Erythroblast (primary cell): ENCODE measurements at regions not wholly inside any gene's neighbourhood (a gene's known extent, or its start where the extent isn't known, plus 50 kb on each side); places are given as distances from the start of the nearest gene placed in this dataset.

Source experiments
- DNase-seq, 2 experiments: peaks; one replicate each; lab custom pipeline; 2025; lab: John Stamatoyannopoulos, UW
- GATA1 ChIP-seq: IDR thresholded peaks from 2 replicates; pipeline ENCODE4 v1.6.1; 2011; ENCODE audit warnings: low read depth, mild to moderate bottlenecking, control low read depth, low read length, moderate library complexity
- POLR2A ChIP-seq: IDR thresholded peaks from 2 replicates; pipeline ENCODE4 v1.6.1; 2011; ENCODE audit warnings: mild to moderate bottlenecking, low read length

DNA sequence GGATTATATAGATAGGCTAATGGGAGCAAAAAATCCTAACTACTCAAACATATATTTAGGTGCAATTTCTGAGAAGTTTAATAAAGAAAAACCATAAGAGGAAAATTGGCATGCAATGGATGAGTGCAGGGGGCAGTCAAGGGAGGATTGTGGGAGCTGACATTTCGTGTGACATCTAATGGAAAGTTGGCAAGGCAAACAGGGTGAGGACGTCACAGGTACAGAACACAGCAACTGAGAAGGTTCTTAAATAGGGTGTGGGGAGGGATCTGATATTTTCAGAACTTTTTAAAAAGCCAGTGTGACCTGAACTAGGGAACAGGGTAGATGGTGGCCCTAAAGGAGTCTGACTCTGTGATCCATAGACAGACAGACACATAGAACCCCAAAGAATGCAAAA, 194.9 kb upstream of the GLI3 start:
- no peak for DNase-seq
- TF ChIP-seq POLR2A, result no peak
- TF ChIP-seq GATA1, result no peak

DNA sequence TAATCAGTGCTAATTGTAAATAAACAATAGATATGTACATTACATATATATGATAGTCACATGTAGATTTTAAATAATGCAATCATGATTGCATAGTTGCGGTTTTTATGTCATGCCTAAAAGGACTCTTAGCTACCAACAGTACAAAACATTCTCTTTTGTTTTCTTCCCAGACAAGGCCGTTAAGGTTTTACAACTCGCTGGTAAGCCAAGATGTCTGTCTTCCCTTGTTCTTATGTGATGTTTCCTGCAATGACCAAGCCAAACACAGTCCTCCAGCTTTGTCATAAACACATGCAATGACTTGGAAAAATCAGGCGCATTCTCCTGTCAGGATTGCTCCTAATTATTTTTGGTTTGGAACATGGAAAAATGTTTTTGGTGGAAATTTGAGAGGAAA, 192.3 kb upstream of the GLI3 start:
- TF ChIP-seq GATA1 (no peak), POLR2A (no peak)
- no peak for DNase-seq

DNA sequence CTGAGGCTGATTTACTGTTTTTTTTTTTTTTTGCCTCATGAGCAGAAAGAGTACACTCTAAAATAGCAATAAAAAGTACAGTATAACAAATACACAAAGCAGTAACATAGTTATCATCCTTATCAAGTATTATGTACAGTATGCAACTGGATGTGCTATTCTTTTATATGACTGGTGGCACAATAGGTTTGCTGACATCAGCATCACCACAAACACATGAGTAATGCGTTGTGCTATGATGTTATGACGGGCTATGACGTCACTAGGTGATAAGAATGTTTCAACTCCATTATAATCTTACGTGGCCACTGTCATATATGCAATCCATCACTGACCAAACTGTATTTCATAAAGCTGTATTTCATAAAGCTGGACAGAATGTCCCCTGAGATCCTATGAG, 189.2 kb upstream of the GLI3 start:
- DNase-seq, result no peak
- TF ChIP-seq GATA1 (no peak), POLR2A (no peak)

DNA sequence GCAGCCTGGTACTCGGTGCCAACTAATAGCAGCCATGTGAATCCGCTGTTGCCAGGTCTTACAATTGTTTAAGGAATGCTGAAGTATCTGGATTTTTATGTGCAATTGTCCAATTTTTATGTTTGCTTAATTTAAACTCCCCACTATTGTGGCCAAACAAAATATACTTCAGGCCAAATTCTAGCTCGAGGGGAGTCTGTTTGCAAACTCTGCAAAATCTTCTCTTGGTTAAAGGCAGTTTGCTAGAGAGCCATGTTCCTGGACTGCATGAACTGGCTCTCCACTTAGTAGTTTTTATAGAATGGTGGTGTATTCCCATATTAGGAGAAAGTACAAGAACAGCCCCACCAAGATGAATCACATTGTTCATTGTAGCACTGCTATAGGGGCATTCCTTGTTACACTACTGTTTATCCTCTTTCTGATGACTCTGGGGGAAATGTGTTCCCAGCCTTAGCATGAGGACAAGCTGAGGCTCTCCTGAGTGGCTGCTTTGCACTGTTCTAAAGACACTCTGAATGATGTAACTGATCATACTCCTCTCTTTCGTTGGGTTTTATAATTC, 178.0 kb upstream of the GLI3 start:
- no peak for TF ChIP-seq GATA1

DNA sequence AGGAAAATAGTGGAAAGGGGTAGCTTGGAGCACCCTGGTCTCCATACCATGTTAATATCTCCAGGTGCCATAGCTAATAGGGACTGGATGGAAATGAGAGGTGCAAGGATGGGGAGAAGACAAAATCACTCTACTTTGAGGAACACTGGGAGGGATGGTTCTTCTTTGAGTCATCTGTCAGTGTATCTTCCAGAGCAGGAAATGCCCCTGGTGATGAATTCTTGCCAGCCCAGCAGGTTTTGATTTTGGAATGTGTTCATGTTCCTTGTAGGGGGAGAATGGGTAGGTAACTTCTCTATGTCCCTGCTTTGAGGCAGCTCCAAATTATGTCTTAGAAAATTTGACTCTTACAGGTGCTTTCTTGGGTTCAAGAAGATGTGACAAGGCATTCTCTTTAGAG, 177.0 kb upstream of the GLI3 start:
- no peak for TF ChIP-seq POLR2A
- DNase-seq, result no peak

More for the DNA sequence above, 178.0 kb upstream of the GLI3 start:
- no peak for DNase-seq

DNA sequence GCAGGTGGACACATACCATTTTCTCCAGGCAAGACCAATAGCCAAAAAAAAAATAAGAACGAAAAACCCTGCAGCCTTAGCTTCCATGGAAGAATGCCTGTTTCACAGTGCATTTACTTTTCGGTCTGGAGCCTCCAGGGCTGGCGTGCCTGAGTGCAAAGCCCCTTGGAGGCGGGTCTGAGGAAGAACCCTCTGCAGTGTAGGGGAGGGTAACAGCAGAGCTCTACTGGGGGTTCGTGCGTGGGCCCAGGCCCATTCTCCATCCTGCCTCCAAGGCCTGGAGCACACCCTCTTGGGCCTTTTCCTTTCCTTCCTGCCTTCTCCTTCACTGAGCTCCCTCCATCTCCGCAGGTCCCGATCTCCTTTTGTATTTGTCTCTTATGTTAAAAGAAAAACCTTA, 172.3 kb upstream of the GLI3 start:
- no peak for DNase-seq
- no peak for TF ChIP-seq GATA1
- no peak for TF ChIP-seq POLR2A

DNA sequence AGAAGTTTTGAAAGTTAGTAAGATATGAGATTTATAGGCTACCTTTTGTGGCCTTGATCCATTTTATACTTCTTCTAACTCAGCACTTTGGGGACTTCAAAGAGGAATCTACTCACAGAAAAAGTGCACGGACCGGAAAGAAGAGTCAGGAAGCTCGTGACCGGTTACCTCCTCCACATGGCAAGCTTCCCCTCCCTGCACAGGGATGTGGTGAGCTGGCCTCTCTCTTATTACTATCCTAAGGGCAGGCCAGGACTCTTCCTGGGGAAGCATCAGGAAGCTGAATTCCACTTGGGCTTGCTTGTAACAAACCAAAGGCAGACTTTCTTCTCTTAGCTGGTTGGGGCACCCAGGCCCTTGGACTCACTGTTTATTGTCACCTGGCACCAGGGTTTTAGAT, 170.8 kb upstream of the GLI3 start:
- TF ChIP-seq POLR2A (no peak), GATA1 (no peak)
- no peak for DNase-seq

DNA sequence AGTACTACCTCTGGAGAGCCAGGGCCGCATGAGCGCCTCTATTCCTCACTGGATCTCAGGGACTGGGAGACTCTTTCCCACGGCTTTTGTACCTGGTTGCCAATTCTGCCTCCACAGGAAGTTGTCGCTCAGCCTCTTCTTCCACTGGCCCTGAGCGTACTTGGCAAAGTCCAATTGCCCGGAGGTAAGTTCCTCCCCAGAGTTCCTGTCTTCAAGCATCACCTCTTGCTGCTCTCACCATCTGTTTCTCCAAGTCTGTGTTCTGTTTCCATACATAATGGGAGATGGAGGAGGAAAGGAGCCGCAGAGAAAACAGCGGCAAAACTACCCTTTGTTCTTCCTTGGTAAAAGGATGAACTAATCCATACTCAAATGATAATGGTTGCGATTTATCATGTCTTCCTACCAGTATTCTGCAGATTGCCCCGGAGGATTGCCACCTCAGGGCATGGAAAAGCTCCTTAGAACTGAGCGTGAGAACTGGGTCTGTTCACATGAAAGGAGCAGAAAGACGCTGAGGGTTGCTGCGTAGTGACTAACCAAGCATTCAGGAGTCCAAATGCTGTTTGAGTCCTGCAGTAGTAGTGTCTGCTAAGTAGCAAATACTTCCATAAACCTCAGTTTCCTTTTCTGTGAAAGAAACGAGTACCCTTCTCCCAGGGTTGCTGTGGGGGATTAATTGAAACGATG, 170.2 kb upstream of the GLI3 start:
- no peak for DNase-seq
- TF ChIP-seq GATA1, result no peak
- no peak for TF ChIP-seq POLR2A

DNA sequence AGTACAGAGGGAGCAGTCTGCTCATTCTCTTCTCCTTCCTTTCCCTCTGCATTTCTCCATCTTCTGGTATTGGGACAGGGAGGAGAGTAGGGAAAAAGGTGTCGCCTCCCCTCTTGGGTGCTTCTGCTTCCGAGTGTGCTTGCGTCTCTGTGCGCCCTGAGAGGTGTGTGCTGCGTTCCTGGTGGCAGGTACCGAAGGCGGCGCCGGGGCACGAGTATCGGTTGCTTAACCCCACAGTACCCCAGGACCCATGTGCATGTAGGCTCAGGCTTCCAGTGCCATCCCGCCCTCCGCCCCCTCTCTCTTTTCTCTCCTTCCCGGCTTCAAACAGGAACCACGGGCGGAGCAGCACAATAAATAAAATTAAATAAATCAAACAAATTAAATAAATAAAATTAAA, 169.3 kb upstream of the GLI3 start:
- DNase-seq, result no peak
- no peak for TF ChIP-seq GATA1
- TF ChIP-seq POLR2A, result no peak

DNA sequence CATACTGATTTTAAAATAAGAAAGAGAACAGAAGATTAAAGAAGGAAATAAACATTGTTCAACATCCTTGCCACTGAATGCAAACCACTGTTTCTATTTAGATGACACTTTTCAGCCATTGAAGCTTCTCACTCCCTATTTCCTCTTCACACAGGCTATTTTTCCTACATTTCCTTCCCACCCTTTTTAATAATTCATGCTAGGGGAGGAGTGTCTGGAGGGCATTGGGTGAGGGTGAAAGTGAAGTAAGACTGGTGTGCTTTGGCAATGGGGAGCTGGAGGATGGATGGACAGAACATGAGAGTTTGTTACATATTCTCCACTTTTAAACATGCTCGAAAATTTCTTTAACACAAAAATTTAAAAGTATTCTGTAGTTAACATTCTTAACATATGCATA, 168.8 kb upstream of the GLI3 start:
- TF ChIP-seq GATA1, result no peak
- no peak for TF ChIP-seq POLR2A
- DNase-seq, result no peak

DNA sequence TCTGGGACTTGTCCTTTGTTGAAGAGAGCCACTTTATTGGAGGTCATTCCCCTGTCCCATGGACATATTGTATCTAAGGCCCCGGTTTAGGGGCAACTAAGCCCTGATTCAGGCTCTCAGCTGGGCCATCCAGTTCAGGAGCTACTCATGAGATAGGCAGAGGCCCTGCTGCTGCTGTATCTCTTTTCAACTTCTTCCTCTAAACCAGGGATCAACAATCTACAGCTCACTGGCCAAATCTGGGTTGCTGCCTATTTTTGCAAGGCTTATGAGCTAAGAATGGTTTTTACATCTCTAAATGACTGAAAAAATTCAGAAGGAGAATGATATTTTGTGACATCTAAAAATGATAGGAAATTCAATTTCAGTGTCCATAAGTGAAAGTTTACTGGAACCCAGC, 166.8 kb upstream of the GLI3 start:
- no peak for DNase-seq
- TF ChIP-seq GATA1 (no peak), POLR2A (no peak)

DNA sequence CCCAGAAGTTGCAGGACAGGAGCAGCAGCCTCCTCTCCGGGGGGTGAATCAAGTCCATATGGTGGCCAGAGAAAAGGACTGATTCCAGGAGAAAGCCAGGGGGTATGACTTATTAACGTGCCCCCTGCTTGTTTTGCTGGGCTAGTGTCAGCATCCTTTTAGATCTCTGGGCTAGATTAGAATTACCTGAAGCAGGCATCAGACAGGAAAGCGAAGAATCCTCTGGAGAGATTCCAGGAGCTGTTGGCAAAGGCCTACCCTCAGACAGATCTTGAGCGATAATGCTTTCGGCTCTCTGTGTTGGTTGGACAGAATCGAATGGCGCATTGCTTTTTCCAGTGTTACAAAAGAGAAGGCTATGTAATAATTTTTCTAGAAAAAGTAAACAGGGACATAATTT, 164.0 kb upstream of the GLI3 start:
- DNase-seq, result no peak
- TF ChIP-seq GATA1 (no peak), POLR2A (no peak)

DNA sequence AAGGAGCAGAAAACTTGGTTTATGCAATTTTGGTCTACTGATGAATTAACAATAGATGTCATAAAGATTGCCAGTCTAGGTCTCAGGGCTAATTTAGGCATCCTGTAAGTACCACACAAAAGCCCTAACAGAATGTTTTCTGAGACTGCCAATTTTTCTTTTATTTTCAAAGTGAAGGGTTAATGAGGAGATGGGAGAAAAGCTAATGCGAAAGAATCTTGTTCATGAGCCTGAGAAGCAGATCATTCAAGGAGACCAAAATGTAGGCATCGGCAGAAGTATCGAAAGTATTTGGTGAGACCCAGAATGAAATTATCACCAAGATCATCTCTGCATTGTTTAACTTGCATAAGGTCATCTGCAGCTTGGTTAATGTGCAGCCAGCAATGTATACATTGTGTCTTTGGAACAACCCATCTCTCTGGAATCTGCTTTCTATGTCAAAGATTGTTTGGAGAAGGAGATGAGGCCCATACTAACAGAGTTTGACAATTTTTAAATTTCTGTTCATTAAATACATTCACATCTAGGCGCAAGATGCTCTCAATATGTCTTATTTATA, 163.3 kb upstream of the GLI3 start:
- DNase-seq, result no peak
- TF ChIP-seq POLR2A (no peak), GATA1 (no peak)

DNA sequence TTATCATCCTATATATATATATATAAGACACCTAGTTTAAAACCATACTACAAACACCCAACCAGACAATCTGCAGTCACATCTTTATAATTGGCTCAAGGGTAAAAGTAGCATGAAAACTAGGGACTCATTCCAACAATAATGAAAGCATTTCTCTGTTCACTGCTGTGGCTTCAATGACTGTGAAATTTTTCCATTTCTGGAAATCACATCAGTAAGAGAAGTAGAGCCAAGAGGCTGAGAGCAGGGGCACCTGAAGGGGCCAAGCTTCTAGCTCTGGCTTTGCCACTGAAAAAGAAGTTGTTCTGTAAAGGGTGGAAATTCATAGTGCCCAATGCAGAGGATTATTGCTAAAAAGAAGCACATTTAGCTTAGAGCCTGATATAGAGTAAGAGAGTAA, 158.6 kb upstream of the GLI3 start:
- no peak for DNase-seq

DNA sequence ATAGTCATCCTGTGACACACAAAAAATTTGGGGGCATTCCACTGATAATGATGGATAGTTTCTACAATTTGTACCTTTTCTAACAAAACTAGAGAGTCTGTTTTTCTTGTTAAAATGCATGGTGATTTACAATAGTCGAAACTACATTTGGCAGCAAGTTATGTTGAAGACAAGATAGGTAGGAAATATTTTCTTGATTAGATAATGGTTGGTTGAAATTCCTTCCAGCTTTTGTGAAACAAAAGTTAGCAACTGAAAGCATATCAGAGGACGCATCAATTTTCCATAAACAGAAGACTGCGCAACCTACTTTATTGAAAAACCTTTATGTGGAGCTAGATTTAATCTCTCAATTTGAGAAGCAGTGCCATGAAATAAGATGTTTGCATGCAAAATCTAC, 155.8 kb upstream of the GLI3 start:
- no peak for DNase-seq

More for the DNA sequence above, 158.6 kb upstream of the GLI3 start:
- TF ChIP-seq POLR2A (no peak), GATA1 (no peak)

More for the DNA sequence above, 155.8 kb upstream of the GLI3 start:
- TF ChIP-seq POLR2A (no peak), GATA1 (no peak)
